ENCODE measurements at regions not wholly inside any gene's neighbourhood (a gene's known extent, or its start where the extent isn't known, plus 50 kb on each side); places are given as distances from the start of the nearest gene placed in this dataset.

GRCh38 chr5:110103081-110103480 is 413.4 kb downstream of the MAN2A1 start:
- no TSS peak for BruUV-seq (replicated peaks)
- Histone ChIP-seq H3K4me1 (ENCODE audit: control insufficient read depth in 1 of 2, insufficient read depth in 2 of 2, low read length in 2 of 2) (no peaks in the 10 kb centered on the region), H3K79me2 (ENCODE audit: insufficient read depth, low read length) (no peaks in the 10 kb centered on the region), H4K20me1 (ENCODE audit: insufficient read depth) (no peaks in the 10 kb centered on the region), H3K9ac (ENCODE audit: low read length) (no peak overlapping the region), H3K36me3 (ENCODE audit: control insufficient read depth in 1 of 2, insufficient read depth in 2 of 2, low read length in 2 of 2) (no peaks in the 10 kb centered on the region), H3K4me2 (ENCODE audit: low read length) (no peak overlapping the region), H3K4me3 (replicated peaks in 1 of 2; ENCODE audit: low read depth in 1 of 2, low read length in 2 of 2) (no peak overlapping the region), H3K9me2 (ENCODE audit: insufficient read depth) (no peaks in the 10 kb centered on the region), H3K27ac (ENCODE audit: low read depth, low read length) (no peak overlapping the region), H2AFZ (ENCODE audit: low read depth, low read length, poor library complexity, severe bottlenecking) (no peak overlapping the region), H3K9me3 (ENCODE audit: control insufficient read depth in 1 of 2, insufficient read depth in 1 of 2, low read depth in 1 of 2, low read length in 2 of 2) (no peaks in the 10 kb centered on the region), H3K27me3 (ENCODE audit: insufficient read depth, low read length) (peaks cover 13% of the 10 kb centered on the region)
- TF ChIP-seq TCF7L2 (IDR thresholded peaks at IDR 0.05; ENCODE audit: borderline replicate concordance, extremely low read depth, insufficient read depth, insufficient read length), result no peak
- TF ChIP-seq EZH2phosphoT487 (IDR thresholded peaks at IDR 0.05; ENCODE audit: borderline replicate concordance), result no peak
- TF ChIP-seq ZFX (IDR thresholded peaks at IDR 0.05), result no peak
- no peak for TF ChIP-seq POLR2A (IDR thresholded peaks at IDR 0.05; ENCODE audit: borderline replicate concordance, extremely low read depth, insufficient read depth, insufficient read length)
- TF ChIP-seq CBX3 (IDR thresholded peaks at IDR 0.05; ENCODE audit: low read depth), result no peak
- TF ChIP-seq ZBTB33 (IDR thresholded peaks at IDR 0.05; ENCODE audit: extremely low read depth, insufficient replicate concordance, low read length), result no peak
- DNase-seq (ENCODE audit: low read depth, low spot score), result no peak
- no peak for ATAC-seq
- POLR2A ChIA-PET, result no interaction called here
- CTCF ChIA-PET, result no interaction called here
- intact Hi-C loops (cut with micrococcal nuclease), result no loop called here
- RAD21 ChIA-PET (ENCODE audit: low non-redundant PET in 1 of 2, low total read pairs in 2 of 2, uncharacterized antibody in 2 of 2, unreplicated experiment in 2 of 2), result no interaction called here

GRCh38 chr5:110104060-110104725 is 414.5 kb downstream of the MAN2A1 start:
- ChIA-PET CTCF (no interaction called here), RAD21 (ENCODE audit: low non-redundant PET in 1 of 2, low total read pairs in 2 of 2, uncharacterized antibody in 2 of 2, unreplicated experiment in 2 of 2) (no interaction called here), POLR2A (no interaction called here)
- ATAC-seq, result no peak
- BruUV-seq (replicated peaks), result no TSS peak
- Histone ChIP-seq H3K4me3 (replicated peaks in 1 of 2; ENCODE audit: low read depth in 1 of 2, low read length in 2 of 2) (no peak overlapping the region), H3K9ac (ENCODE audit: low read length) (no peak overlapping the region), H3K27ac (ENCODE audit: low read depth, low read length) (no peak overlapping the region), H4K20me1 (ENCODE audit: insufficient read depth) (no peaks in the 10 kb centered on the region), H3K27me3 (ENCODE audit: insufficient read depth, low read length) (peaks cover 13% of the 10 kb centered on the region), H2AFZ (ENCODE audit: low read depth, low read length, poor library complexity, severe bottlenecking) (no peak overlapping the region), H3K9me3 (ENCODE audit: control insufficient read depth in 1 of 2, insufficient read depth in 1 of 2, low read depth in 1 of 2, low read length in 2 of 2) (no peaks in the 10 kb centered on the region), H3K4me2 (ENCODE audit: low read length) (no peak overlapping the region), H3K36me3 (ENCODE audit: control insufficient read depth in 1 of 2, insufficient read depth in 2 of 2, low read length in 2 of 2) (no peaks in the 10 kb centered on the region), H3K79me2 (ENCODE audit: insufficient read depth, low read length) (no peaks in the 10 kb centered on the region), H3K9me2 (ENCODE audit: insufficient read depth) (no peaks in the 10 kb centered on the region), H3K4me1 (ENCODE audit: control insufficient read depth in 1 of 2, insufficient read depth in 2 of 2, low read length in 2 of 2) (no peaks in the 10 kb centered on the region)
- TF ChIP-seq TCF7L2 (IDR thresholded peaks at IDR 0.05; ENCODE audit: borderline replicate concordance, extremely low read depth, insufficient read depth, insufficient read length), result no peak
- no peak for TF ChIP-seq ZFX (IDR thresholded peaks at IDR 0.05)
- no peak for TF ChIP-seq POLR2AphosphoS5 (IDR thresholded peaks at IDR 0.05; ENCODE audit: low read depth, low read length)
- no peak for TF ChIP-seq SIN3A (IDR thresholded peaks at IDR 0.05; ENCODE audit: low read depth)
- no peak for TF ChIP-seq JUND (IDR thresholded peaks at IDR 0.05)
- no peak for TF ChIP-seq ATF3 (IDR thresholded peaks at IDR 0.05)
- intact Hi-C loops (cut with micrococcal nuclease), result no loop called here
- DNase-seq (ENCODE audit: low read depth, low spot score), result no peak
